Panc1 (cell line): ENCODE measurements at regions not wholly inside any gene's neighbourhood (a gene's known extent, or its start where the extent isn't known, plus 50 kb on each side); places are given as distances from the start of the nearest gene placed in this dataset.

ENCODE experiments used
- ATAC-seq: fragments of 200-7000 bp; cut with Tn5 transposase; 2 replicates; pipeline ENCODE4 v1.9.1; 2020; ENCODE audit warnings: mild to moderate bottlenecking, moderate library complexity
- BruUV-seq: library from RNA; stranded (reverse); fragments of 400-500 nt; replicated peaks from 2 replicates; lab custom pipeline; 2021; lab: Mats Ljungman, UMichigan
- CTCF ChIA-PET: fragments of 300-600 bp; sonication (Branson Sonifier 250); formaldehyde crosslinking; loops from one replicate; lab custom pipeline; 2022; ENCODE audit warnings: antibody characterized with exemption; lab: Charles Lee
- POLR2A ChIA-PET: fragments of 300-600 bp; sonication (Branson Sonifier 250); formaldehyde crosslinking; loops from one replicate; lab custom pipeline; 2022; ENCODE audit warnings: antibody characterized with exemption; lab: Charles Lee
- DNase-seq: peaks from one replicate; pipeline ENCODE4 v3.0.0-alpha.2; 2010; ENCODE audit warnings: low read depth, low spot score
- H3K27ac ChIP-seq: 2 replicates; pipeline ENCODE4 v1.5.1; 2011; ENCODE audit warnings: mild to moderate bottlenecking, low read length, inconsistent platforms
- H3K27me3 ChIP-seq: fragments of 200-500 bp; sonication (Bioruptor generic); 2 replicates; pipeline ENCODE4 v1.6.0; 2014; ENCODE audit warnings: low read length, inconsistent platforms; ENCODE audit not compliant: control insufficient read depth, insufficient read depth
- H3K36me3 ChIP-seq: fragments of 200-500 bp; sonication (Bioruptor generic); 2 replicates; pipeline ENCODE4 v1.5.1; 2014; ENCODE audit warnings: inconsistent platforms, mild to moderate bottlenecking, low read length, moderate library complexity; ENCODE audit not compliant: control insufficient read depth, insufficient read depth
- H3K4me1 ChIP-seq: 2 replicates; pipeline ENCODE4 v1.5.1; 2011; ENCODE audit warnings: inconsistent platforms, mild to moderate bottlenecking, low read length, moderate library complexity; ENCODE audit not compliant: control insufficient read depth, insufficient read depth
- H3K4me3 ChIP-seq, 2 experiments: 2 replicates each; pipeline ENCODE4 v1.5.1; 2011 to 2012; ENCODE audit warnings: low read depth in 2 of 2, low read length in 2 of 2, mild to moderate bottlenecking in 2 of 2, inconsistent platforms in 1 of 2, moderate library complexity in 1 of 2
- H3K9me3 ChIP-seq: fragments of 200-500 bp; sonication (Bioruptor generic); 2 replicates; pipeline ENCODE4 v1.5.1; 2014; ENCODE audit warnings: low read depth, mild to moderate bottlenecking, inconsistent platforms, low read length, moderate library complexity; ENCODE audit not compliant: control insufficient read depth, insufficient read depth
- CTCF ChIP-seq: fragments of 450-650 bp; IDR thresholded peaks from 2 replicates; pipeline ENCODE4 v1.5.1; 2017; ENCODE audit warnings: mild to moderate bottlenecking
- POLR2AphosphoS5 ChIP-seq: IDR thresholded peaks from 2 replicates; pipeline ENCODE4 v1.6.1; 2012; ENCODE audit warnings: mild to moderate bottlenecking, low read depth, low read length, moderate library complexity
- REST ChIP-seq, 2 experiments: IDR thresholded peaks; 2 replicates each; pipeline ENCODE4 v1.6.1; 2011 to 2012; ENCODE audit warnings: low read depth in 2 of 2, control low read depth in 1 of 2, low read length in 1 of 2, mild to moderate bottlenecking in 1 of 2, moderate library complexity in 1 of 2; ENCODE audit not compliant: insufficient read depth in 1 of 2
- SIN3A ChIP-seq: IDR thresholded peaks from 2 replicates; pipeline ENCODE4 v1.6.1; 2012; ENCODE audit warnings: low read depth, mild to moderate bottlenecking, low read length, moderate library complexity, borderline replicate concordance; ENCODE audit not compliant: insufficient read depth
- TCF7L2 ChIP-seq: IDR thresholded peaks from 2 replicates; pipeline ENCODE4 v1.6.1; 2011; ENCODE audit warnings: mild to moderate bottlenecking, low read depth, low read length, inconsistent platforms
- in situ Hi-C: cut with HindIII; loops from 2 replicates; pipeline ENCODE4 v1.10.0; 2016; ENCODE audit warnings: low sequenced_read_pairs, low pct_unique_long_range_greater_than_20kb
- intact Hi-C: fragments of 100-400 bp; cut with micrococcal nuclease; formaldehyde crosslinking; loops from one replicate; pipeline ENCODE4 v1.10.0; 2022; ENCODE audit not compliant: unreplicated experiment

GRCh38 chr18:37654034-37654433 lies 88.4 kb upstream of the CELF4 start:
- CTCF ChIA-PET: no interaction called here
- no TSS peak for BruUV-seq
- POLR2A ChIA-PET: no interaction called here
- Histone ChIP-seq H3K4me3 (no peak overlapping the region), H3K4me1 (no peaks in the 10 kb centered on the region), H3K27ac (no peak overlapping the region), H3K27me3 (no peaks in the 10 kb centered on the region), H3K9me3 (no peaks in the 10 kb centered on the region), H3K36me3 (no peaks in the 10 kb centered on the region)
- intact Hi-C loops (no loop called here), in situ Hi-C loops (no loop called here)
- DNase-seq: no peak
- TF ChIP-seq POLR2AphosphoS5 (no peak), CTCF (no peak), REST (IDR thresholded peaks at IDR 0.05; ENCODE audit: insufficient read depth in 1 of 2, low read depth in 2 of 2, low read length in 1 of 2) (no peak), TCF7L2 (no peak), SIN3A (no peak)
- ATAC-seq: no peak

GRCh38 chr18:37653618-37654017 lies 88.0 kb upstream of the CELF4 start:
- TF ChIP-seq REST (IDR thresholded peaks at IDR 0.05; ENCODE audit: insufficient read depth in 1 of 2, low read depth in 2 of 2, low read length in 1 of 2) (no peak), SIN3A (no peak), POLR2AphosphoS5 (no peak), TCF7L2 (no peak), CTCF (no peak)
- POLR2A ChIA-PET: no interaction called here
- H3K36me3 ChIP-seq: no peaks in the 10 kb centered on the region
- no peaks in the 10 kb centered on the region for H3K4me1 ChIP-seq
- ATAC-seq (no peak), DNase-seq (no peak)
- H3K9me3 ChIP-seq: no peaks in the 10 kb centered on the region
- in situ Hi-C loops: no loop called here
- BruUV-seq: no TSS peak
- intact Hi-C loops: no loop called here
- no peak overlapping the region for H3K27ac ChIP-seq
- no peaks in the 10 kb centered on the region for H3K27me3 ChIP-seq
- H3K4me3 ChIP-seq: no peak overlapping the region
- CTCF ChIA-PET: no interaction called here
